ENCODE measurements at regions not wholly inside any gene's neighbourhood (a gene's known extent, or its start where the extent isn't known, plus 50 kb on each side); places are given as distances from the start of the nearest gene placed in this dataset.
"Not testable (repeated sequence)": the region's sequence is repeated elsewhere in the genome, so short reads cannot be mapped to it uniquely, and the experiment has no call there.

DNA sequence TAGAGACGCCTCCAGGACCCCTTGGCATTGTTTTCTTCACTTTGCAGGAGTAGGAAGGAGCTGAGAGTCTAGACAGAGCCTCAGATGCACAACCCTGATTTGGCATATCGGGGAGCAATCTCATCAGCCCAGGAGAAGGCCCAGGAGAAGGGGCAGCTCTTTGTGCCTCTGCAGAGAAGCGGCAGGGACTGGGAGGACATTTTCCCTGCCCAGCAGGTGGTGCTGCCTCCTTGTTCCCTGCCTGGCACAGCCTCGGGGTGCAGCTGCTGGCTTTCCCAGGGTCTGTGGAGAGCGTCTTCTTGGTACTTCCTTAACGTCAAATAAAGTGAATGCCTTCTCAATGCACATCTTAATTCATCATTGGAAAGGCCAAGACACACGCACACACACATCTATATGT, 419.5 kb downstream of the TMEM121 start:
- DNase-seq, result peak; percentile 24

DNA sequence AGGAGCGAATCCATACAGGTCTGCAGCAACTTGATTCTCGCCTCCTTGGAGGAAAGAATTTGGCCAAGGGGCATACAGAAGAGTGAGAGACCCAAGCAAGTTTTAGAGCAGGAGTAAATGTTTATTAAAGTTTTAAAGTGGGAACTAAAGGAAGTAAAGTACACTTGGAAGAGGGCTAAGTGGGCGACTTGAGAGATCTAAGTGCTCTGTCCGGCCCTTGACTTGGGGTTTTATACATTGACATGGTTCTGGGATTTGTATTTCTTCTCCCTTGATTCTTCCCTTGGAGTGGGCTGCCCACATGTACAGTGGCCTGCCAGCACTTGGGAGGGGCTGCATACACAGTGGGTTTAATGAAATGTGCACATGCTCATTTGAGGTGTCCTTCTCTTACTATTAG, 421.2 kb downstream of the TMEM121 start:
- no peak for DNase-seq

DNA sequence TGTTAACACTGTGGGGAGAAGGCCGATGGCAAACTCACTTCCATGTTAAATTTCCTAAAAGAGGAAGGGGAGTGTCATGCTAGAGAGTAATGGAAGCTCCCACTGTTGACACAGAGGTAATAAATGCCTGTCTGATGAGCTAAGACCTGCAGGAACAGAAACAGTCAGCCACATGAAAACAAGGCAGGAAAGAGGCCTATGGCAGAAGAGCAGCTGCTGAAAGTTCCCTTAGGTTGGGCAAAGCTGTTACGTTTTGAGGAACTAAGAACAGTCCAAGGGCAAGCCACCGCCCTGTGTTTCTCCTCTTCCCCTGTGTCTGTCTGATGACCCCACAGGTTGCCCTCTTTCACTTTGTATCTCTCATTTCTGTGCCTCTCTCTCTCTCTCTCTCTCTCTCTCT, 422.6 kb downstream of the TMEM121 start:
- not testable (repeated sequence) for DNase-seq

DNA sequence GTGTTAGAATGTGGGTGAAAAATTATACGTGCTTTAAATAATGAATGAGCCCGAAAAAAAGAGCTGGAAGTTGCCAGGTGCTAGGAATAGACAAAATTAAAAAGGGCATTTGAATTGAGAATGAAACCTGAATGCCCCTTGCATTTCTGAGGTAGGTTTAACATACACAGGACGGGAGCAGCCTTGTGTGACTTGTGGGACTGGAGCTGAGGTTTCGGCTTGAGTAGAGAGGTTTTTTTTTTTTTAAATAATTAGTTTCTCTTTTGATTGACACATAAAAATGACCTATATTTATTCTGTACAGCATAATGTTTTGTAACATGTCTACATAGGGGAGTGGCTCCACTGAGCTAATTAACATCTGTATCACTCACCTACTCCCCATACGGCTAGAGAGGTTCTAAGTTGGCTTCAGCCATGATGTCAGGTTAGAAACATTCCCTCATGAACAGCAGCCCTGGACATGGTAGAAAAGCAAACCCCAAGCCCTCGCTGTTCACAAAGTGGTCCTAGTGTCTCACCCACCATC, 424.0 kb downstream of the TMEM121 start:
- DNase-seq, result not testable (repeated sequence)

DNA sequence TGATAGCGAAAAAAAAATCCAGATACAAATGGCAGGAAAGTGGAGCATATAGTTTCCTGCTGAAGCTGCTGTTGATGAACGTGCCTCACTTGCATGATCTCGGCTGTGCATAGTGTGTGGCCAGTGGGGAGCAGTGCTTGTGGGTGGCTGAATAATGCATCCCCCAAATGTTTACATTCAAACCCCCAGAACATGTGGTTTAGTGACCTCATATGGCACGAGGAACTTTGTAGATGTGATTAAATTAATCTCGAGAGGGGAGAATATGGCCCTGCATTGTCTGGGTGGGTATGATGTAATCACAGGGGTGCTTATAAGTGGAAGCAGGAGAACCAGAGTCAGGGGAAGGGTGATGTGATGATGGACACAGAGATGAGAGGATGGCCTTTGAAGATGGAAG, 425.0 kb downstream of the TMEM121 start:
- DNase-seq, result no peak

DNA sequence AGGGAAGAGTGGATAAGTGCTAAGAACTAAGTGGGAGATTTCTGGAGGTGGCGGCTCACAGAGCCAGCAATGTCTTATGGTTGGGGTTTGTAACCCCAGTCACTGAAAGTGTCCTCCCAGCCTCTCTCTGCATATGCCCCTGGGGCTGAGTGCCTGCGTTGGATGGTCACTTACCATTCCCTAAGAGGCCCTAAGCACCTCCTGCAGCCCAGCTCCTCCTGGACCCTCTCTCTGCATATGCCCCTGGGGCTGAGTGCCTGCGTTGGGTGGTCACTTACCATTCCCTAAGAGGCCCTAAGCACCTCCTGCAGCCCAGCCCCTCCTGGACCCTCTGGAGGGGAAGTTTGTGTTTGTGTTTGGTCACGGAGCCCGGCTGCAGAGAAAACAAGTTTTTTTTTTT, 425.8 kb downstream of the TMEM121 start:
- no peak for DNase-seq

DNA sequence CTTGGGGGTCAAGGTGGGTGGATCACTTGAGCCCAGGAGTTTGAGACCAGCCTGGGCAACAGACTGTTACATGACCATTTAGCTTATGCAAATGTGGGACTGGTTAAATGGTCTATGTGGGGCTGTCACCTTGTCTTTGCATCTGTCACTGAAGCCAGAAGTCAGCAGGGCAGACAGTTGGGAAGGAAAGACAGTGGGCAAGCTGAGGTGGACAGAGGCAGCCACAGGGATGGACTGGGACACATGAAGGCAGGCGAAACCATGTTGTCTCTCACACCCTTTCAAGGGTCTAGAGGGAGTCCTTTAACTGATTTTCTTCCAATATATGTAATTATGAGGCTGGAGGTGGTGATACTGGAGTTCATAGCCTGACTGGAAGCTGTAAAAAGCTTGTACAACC, 426.4 kb downstream of the TMEM121 start:
- no peak for DNase-seq

DNA sequence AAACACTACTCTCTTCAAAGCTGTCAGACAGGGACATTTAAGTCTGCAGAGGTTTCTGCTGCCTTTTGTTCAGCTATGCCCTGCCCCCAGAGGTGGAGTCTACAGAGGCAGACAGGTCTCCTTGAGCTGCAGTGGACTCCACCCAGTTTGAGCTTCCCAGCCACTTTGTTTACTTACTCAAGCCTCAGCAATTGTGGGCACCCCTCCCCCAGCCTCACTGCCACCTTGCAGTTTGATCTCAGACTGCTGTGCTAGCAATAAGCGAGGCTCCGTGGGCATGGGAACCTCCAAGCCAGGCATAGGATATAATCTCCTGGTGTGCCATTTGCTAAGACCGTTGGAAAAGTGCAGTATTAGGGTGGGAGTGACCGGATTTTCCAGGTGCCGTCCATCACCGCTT, 435.2 kb downstream of the TMEM121 start:
- not testable (repeated sequence) for DNase-seq

DNA sequence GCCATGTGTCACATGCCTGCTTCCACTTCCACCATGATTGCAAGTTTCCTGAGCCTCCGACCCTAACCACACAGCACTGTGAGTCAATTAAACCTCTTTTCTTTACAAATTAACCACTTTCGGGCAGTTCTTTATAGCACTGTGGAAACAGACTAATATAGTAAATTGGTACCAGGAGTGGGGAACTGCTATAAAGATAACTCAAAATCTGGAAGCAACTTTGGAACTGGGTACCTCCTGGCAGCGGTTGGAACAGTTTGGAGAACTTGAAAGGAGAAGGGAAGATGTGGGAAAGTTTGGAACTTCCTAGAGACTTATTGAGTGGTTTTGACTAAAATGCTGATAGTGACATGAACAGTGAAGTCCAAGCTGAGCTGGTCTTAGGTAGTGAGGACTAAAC, 436.1 kb downstream of the TMEM121 start:
- no peak for DNase-seq

DNA sequence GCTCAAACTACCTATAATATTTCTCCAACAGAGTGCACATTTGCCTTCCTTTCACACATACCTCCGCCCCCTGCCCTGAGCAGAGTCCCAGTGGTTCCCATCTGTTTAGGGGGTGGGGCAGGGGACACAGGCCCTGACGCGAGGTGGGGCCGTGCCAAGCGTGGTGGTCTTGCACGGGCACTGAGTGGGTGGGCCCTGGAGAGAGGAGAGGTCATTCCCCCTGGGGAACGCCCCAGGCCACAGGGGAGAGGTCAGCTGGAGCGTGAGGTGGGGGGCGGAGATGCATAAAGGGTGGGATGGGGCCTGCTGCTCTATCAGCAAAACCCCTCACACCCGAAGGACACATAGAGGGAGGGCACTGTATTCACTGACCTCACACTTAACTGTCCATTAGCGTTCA, 441.9 kb downstream of the TMEM121 start:
- DNase-seq, result no peak

DNA sequence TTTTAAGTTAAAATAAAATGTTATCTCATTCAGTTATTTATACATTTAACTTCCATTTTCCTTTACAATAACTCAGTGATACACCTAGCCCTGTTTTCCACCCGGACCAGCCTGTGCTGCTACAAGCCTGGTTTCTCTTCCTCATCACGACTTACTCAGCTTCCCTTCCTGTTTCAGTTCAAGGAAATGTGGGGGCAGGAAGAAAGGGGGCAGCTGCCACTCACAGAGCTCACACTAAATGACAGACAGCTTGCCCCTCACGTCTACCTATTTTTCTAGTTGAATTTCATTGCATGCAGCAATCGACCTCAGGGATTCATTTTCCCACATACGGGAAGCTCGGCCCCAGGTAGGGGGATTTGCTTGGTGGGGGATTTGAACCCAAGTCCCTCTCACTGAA, 442.6 kb downstream of the TMEM121 start:
- DNase-seq, result not testable (repeated sequence)

DNA sequence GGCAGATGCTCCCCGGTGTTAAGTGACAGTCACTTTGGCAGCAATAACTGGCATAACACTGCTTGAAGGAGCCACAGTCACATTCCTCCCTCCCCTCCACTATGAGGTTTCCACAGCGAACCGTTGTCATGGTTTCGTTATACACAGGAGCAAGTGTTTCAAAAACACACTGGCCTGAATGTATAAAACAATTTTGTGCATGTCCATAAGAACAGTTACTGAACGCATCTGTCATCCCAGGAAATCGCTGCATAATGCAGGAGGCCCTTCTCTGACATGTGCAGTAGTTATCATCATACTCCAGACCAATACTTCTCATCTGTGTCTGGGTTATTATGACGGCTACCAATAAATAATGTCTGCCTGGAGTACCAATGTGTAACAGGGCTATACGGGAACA, 444.4 kb downstream of the TMEM121 start:
- not testable (repeated sequence) for DNase-seq

DNA sequence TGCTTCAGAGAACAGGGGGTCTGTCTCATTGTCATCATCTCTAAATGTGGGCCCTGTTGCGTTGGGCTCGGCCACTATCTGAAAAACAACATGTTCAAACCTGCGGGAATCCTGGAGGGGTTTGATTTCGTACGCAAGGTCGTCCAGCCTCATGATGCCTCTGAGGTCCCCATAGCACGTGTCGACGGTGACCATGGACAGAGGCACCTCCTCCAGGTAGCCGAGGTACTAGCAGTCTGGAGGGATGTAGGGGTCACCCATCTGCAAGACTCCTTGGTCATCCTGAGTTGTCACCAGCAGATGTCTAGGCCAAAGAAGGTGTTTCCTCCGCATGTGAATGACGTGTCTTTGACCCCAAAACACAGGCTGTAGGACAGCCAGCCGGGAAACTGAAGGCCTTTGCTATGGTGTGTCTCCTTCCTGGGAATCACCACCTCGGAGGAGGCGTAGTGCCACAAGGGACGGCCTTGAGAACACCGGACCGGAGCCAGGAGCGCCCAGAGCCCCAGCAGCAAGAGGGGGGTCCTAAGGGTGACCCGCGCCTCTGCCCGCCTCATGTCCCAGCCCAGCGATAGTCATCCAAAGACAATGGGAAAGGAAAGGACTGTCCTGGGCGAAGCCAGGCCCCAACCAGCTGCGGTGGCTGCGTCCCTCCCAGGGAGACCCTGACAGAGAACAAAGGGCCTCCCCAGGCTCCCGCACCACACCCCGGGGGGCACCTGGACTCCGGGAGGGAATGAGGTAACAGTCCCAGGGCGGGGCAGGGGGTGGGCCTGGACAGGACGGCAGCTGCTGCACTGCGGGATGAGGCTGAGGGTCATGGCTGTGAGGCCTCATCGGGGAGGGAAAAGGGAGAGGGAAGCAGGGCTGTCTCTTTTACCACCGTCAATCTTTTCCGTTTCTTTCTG, 445.5 kb downstream of the TMEM121 start:
- no peak for DNase-seq

DNA sequence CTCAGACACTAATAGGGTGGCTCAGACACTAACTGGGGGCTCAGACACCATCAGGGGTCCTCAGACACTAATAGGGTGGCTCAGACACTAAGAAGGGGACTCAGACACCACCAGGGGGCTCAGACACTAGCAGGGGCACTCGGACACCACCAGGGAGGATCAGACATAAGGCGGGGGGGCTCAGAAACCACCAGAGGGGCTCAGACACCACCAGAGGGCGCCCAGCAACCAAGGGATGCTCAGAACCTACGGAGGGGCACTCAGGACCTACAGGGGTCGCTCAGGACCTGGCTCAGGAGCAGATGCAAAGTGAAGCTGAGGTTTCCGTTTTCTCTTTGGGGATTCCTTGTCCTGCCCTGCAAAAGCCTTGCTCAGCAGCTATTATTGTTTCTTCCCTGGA, 448.5 kb downstream of the TMEM121 start:
- peak; percentile 71 for DNase-seq

DNA sequence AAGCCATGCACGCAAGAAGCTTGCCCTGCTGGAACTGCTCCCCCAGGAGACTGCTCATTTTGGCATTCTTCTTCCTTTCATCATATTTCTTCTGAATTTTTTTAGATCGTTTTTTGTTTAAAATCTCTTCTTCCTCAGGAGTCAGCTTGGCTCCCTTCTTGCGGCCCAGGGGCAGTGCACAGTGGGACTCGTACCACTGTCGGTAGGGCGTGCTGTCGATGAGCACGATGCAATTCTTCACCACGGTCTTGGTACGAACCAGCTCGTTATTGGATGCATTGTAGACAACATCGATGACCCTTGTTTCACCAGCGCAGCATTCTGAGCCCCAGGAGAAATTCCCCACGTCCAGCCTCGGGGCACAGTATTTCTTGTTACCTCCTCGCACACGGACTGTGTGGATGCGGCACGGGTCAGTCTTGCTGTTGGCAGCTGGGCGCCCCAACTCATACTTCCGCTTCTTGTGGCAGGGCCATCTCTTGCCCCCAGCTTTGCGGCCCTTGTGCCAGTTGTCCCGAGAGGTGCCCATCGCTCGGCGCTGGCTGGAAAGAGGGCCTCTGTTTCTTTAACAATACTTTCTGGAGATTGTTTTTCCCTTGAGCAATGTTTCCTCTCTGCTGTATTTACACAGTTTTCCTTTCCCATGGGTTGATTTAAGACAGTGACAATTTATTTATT, 452.4 kb downstream of the TMEM121 start:
- DNase-seq, result no peak

DNA sequence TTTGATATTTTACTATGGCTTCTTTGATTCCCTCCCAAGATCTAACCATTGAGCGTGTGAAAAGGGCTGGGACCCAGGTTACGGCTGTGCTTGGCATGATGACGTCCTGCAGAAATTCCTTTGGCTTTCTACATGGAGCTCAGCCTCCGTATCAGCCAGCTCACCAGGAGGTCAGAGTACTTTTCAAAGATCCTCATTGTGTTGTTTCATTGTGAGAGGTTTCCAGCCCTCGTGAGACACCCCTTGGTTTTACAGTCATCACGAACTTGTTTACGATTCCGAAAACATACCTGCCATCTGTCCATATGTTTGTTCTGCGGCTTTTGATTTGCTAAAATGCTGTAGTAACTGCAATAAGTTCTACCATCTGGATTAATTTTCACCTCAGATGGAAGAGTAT, 453.1 kb downstream of the TMEM121 start:
- DNase-seq, result no peak

DNA sequence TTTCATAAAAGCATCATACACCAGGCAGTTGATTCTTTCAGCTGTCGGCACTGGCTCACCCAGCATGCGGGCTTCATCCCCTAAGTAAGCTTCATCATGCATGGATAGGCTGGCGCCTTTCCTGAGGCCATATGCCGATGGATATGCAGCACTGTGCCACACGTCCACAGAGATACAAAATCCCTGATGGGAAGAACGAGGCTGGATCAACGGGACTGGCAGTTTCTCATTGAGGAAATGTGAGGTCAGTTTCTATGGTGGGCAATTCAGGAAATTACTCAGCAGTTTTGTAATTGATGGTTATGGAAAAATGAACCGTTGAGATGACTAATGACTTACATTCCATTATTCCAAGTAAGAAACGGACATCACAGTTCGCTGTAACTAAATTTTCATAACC, 453.8 kb downstream of the TMEM121 start:
- DNase-seq, result no peak

DNA sequence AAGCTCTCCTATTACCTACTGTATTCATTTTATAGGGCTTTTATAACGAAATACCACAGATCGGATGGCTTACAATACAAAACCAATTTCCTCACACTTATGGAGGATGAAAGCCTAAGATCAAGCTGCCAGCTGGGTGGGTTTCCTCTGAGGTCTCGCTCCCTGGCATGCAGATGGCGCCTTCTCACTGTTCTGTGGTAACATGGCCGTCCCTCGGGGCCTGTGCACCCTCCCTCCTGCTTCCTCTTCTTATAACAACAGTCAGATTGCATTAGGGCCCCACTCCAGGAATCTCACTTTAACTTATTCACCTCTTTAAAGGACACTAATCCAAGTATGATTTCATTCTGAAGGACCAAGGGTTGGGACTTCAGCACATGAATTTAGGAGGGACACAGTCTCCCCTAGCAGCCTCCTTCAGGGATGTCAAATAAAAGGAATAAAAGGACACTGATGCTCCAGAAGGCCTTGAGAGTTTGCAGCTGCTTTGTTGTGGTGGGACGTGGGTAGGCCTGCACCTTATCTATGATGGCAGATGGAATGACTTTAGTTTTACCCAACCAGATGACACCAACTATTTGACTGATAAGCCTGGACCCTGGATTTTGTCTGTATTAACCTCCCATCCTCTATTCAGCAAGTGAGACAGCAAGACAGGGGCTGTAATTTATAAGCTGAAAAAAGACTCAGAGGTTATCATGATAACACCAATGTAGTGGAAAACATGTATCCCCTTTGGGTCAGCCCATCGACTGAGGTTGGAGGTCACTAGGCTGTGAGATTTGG, 455.3 kb downstream of the TMEM121 start:
- DNase-seq, result peak; percentile 70

DNA sequence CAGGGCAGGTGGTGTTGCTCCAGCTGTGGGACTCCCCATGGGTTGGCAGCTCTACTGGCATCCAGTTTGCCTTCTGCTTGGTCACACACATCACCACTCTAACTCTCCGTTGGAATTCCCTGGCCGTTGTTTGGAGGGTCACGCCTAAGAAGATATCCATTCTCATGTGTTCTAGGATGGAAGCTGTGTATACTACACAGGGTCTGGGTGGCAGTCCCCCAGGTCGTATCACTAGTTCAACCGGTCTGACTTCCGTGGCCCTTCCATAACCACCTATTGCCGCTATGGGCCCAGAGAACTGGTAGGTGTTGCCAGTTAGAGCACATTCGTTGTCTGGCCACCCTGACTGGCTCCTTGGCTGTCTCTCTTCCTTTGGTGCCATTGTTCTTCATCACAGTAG, 456.3 kb downstream of the TMEM121 start:
- DNase-seq, result no peak

DNA sequence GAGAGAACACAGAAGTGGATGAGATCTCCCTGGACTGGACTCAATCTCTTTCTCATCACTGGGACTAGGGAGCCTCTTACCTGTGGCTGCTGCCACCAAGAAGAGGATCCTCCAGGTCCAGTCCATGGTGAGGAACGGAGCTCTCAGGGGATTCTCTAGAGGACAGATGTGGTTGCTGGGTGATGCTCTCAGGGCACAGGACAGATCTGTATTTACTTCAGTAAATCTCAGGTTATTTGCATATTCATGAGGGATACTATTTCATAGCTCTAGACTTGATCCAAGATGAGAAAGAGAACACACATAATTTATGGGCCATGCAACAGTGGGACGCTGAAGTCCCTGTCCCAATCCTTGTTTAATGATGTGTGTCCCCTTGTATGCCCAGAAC, 460.5 kb downstream of the TMEM121 start:
- no peak for DNase-seq

DNA sequence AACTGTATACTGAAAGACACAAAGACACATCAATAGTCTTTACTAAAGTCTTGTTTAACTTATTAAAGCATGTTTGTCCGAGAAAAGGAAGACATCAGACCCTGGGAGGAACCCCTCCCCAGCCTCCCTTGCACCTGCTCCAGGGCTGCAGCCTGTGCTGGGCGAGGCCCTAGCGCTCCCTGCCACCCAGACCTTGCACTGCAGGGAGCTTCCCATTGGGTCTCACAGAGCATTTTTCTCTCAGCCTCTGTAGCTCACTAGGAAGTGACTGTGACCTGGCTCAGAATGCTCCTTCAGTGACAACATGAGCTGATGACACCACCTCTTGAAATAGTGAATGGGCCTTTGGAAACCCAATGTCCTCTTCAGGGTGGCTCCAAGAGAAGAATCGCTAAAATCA, 461.2 kb downstream of the TMEM121 start:
- no peak for DNase-seq

DNA sequence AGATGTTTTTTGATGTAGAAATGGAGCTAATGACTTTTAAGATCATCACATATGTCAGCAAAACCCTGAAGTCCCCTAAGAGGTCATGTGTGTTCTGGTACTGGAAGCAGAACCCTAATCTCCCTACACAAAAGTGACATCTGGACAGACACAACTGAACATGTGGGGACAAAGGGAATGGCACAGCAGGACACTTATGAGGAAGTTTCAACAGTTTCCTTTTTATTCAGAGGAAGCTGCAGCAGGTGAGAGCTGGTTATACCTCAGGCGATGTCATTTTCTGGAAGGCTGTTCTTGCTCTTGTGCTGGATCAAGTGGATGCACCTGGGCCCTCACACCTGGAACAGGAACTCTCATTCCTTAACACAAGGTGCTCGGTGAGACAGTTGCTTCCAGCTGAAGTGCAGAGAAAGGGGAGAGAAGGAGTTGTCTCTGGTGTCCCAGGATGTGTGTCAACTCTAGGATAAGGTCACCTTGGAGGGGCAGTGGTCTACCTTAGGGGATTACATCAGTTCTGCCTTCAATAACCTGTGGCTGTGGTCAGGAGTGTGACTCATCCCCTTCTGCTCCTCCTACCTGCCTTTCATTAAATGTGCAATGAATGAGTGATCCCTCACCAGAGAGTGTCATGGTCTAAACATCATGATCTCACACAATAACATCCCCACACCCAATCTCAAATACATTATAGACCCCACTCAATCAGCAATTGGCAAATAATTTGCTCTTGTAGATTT, 463.4 kb downstream of the TMEM121 start:
- no peak for DNase-seq

DNA sequence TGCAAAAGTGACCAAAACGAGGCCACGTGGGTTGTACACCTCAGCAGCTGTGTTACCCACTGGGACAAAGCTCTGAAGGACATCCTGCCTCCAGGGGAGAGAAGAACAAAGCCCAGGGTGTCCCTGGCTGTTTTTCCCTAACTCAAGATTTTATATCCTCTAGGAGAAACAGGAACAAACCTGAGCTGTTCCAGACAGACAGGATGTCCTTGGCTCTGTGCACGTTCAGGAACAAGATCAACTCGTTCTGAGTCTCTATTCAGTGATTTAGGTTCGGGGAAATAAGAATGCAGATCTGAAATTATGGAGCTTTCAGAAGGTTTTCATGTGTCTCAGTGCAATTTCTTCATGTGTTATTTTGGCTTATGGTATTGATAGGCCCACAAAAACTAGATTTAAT, 465.3 kb downstream of the TMEM121 start:
- DNase-seq, result not testable (repeated sequence)
